Activated gamma-delta T cell treated with anti-CD3 and anti-CD28 coated beads, Interleukin-2, amount 50 U/mL, for 16 hours (primary cell): ENCODE measurements at regions not wholly inside any gene's neighbourhood (a gene's known extent, or its start where the extent isn't known, plus 50 kb on each side); places are given as distances from the start of the nearest gene placed in this dataset.

ENCODE experiments used
- DNase-seq: peaks from one replicate; pipeline ENCODE4 v3.0.0-alpha.2; 2020; ENCODE audit warnings: low read depth

DNA sequence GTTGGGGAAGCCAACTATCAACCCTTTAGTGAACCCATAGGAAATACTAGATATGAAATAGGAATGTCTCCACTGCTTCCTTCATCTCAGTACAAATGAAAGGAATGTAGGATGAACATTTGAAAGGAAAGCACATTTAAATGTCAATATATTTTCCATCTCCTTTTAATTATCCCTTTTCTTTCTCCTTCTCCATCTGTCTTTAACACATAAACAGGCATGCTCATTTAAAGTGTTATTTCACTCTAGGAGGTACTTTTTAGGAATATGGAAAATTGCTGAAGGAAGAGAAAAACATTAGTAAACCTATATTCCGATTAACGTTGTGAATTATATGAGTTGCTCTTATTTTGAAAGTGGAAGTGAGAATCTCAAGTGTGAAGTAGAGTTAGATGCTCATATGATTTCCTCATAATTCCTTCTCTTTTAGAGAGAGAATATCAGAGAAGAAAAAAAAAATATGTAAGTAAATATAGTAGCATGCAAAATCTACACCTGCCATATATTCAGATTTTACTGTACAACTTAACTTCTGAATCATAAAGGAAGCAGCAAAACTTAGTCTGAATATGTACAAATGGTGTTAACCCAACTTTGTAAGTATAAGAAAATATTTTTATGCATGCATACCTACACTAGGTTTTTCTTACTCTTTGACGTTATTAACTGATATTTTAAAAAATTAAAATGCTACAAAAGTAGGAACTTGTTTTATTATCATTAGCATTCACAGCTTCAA lies 406.9 kb upstream of the B3GALT2 start:
- no peak for DNase-seq

DNA sequence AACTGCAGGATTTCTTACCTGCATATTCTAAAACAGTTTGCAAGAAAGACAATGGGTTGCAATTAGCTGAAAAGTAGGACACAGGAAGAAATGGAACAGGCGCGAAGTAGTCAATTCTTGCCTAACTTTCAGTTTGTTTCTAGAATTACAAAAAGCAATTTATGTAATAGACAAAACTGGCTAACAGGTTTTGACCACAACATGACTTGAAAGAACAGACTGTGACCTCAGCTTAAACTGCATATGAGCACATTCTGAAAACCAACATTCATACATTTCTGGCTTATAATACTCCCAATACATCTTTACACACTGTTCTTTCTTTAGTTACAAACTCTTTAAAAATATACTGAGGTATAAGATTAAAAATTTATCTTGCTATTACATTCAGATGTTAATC lies 405.9 kb upstream of the B3GALT2 start:
- no peak for DNase-seq

DNA sequence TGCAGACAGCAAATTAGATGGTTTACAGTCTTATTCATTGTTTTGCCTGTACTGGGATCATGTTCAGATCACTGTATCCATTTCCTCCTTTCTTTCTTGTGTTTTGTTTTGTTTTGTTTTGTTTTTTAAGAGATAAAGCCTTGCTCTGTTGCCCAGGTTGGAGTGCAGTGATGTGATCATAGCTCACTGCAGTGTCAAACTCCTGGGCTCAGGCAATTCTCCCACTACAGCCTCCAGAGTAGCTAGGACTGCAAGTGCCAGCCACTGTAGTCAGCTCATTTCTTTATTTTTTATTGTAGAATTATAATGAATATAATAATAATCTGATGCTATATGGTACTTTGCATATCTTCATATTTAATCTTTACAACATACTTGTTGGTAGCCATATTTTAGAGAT lies 403.7 kb upstream of the B3GALT2 start:
- no peak for DNase-seq

DNA sequence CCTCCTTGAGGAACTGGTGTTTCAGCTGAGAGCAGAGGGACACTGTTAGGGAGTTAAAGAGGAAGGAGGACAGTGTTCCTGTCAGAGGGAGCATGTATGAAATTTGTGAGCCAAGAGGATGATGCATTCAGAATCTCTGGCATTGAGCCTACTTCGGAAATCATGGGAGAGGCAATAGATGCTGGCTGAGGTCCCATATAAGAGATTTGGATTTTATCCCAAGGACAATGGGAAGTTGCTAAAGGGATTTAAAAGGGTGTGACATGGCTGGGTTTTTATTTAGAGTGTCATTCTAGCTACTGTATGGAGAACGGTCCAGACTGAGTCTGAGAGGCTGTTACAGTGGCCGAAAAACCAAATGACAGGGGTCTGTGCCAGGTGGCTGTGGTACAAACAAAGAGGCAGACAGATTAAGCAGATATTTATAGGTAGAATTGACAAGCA lies 403.2 kb upstream of the B3GALT2 start:
- no peak for DNase-seq

DNA sequence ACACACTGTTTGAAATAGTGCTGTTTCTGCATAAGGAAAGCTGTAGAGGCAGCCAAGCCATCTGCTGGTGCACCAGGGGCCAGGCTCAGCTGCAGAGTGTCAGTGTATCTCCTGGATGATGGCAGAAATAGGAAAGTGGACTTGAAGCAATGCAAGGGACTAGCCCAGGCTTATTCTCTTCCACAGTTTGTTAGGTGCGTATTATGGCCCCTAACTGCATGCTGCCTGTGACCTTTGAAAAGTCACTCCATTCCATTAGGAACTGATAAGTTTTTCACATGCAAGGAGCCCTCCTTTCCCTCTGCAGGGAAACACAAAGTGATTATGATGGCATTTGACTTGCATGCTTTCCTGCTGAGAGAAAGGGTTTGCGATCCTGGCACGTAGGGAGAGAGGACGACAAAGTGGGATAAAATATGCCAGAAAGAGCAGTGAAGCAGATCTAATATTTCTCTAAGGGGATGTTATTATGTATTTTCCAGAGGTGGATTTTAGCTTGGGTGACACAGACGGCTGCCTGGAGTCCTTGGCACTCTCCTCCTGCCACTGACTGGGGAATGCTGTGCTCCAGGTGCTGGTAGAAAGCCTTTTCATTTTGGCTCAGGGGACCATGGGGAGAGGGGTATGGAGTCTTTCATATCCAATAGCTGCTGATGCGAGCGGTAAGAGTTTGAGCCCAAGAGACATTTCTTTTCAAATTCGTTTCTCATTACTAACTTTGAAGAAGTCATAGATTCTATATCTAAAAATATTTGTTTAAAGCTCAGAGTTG lies 402.1 kb upstream of the B3GALT2 start:
- DNase-seq, result no peak

DNA sequence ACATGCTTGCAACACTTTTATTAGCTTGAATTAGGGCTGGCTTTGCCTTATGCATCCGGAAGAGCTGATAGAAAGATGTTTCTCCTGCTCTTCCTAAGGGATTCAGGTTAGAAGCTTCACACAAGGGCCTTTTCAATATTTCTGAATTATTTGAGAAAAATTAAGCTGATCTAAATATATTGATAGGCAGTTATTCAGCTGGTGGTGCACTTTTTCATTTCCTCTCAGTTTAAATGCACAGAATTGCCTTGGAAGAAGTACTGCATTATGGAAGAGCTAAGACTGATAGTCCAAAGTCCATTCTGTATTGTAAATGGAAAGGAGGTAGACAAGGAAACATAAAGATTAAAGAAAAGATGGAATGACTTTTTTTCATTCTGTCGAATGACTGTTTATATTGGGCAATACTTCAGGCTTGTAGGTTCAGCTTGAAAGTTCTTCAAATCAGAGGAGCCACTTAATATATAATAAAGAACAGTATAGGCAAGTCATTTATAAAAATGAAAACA lies 398.4 kb upstream of the B3GALT2 start:
- DNase-seq, result no peak

DNA sequence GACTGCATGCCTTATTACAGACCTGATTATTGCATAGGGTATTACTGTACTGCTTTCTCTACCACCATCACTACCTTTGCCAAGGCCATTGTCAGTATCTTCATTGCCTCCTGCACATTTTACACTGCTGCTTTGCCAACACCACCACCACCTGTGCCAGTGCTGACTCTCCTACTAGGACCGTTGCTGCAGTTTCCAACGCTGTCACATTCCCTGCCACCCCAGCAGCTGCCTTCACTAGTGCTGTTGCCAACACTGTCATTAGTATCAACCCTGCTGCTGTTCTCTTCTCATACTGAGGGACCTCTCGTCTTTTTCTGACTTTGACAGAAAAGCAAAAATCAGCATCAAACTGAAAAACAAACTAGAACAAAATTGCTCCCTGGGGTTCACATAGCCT lies 394.9 kb upstream of the B3GALT2 start:
- DNase-seq, result no peak

DNA sequence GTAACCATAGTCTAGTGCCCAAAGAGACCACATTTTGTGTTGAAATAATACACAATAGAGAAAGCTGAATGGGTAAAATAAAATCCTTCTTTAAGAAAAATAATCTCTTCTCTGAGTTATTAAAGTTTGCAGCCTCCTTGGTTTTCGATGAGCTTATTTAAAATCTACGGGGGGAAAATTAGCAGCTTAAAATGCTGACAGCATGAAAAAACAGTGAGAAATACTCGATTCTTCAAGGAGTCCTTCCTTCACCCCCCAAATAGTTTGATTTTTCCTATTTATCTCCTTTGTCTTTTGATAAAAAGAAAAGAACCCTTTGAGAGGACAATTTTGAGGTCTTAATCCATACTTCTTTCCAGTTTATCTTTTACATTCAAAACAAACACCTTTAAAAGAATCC lies 394.0 kb upstream of the B3GALT2 start:
- DNase-seq, result no peak

DNA sequence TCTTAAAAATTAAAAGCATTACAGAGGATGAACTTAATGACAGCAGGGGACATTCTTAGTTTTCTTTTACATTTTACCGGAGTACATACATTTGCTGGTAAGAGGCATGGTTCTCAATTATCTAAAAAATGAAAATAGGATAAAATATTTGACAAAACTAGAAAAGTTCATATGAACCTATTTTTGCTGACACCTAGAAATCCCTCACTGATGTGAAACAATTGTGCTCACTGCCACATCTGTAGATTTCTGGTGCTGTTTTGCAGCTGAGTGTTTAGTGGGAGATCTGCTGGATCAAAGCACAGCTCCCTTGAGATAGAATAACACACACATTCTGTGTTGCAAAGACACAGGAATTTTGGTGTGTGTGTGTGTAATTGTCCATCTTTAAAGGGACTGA lies 392.9 kb upstream of the B3GALT2 start:
- no peak for DNase-seq

DNA sequence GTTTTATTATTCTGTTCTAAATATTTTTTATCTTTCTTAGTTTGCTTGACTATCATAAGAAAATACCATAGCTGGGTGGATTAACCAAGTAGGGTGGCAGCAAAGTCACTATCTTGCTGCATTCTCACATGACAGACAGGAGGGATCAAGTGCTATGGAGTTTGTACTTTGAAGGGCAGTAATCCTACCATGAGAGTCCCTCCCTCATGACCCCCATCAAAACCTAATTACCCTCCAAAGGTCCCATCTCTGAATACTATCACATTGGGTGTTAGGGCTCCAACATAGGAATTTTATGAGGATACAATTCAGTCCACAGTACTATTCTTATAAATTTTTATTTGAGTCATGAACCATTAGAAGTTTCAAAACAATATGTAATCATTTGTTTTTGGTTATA lies 388.5 kb upstream of the B3GALT2 start:
- no peak for DNase-seq

DNA sequence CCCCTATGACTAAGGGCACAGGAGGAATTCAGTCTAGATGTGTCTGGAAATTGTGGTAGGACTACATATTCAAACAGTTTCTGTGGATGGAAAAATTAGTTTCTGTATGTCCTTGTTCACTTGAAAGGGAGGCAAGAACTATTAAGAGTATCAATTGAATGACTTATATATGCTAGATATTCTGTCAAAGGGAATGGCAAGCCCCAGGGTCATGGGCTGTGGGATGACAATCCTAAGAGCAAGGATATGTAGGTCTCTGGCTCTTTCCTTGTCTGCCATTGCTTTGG lies 383.5 kb upstream of the B3GALT2 start:
- DNase-seq, result no peak

DNA sequence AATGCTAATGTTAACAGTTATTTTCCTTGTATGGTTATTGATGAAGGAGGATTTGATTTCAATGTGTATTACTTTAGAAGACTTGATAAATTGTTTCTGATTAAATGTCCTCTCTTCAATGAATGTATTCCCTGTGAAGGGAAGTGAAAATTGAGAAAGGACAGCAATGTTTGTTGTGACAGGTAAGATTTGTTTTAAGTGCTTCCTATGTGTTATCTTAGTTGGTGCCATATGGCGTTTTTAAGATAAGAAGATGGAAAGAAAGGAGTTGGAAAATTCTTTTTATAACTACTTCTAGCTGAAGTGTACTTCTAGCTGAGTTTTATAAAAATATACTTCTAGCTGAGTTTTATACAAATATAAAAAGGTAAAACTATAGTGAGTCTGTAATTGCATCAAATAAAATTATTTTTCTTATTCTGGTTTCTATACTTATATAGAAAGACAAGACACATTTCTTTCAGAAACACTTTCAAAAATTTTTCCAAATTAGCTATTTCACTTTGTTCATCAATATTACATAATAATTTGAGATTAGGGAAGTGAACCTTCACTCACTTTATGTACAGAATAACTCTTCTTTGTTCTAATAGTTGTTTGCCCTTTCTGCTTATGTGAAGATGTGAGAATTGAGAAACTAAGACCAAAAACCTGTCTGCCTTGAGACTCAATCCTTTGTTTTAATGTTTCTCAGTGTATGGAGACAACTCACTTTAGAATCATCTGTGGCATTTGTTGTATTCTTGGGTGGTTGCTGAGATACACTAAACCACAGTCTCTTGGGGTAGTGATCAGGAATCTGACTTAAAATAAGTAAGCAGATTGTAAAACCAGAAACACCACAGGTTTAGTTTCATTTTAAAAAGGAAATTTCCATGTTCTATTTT lies 382.9 kb upstream of the B3GALT2 start:
- no peak for DNase-seq

DNA sequence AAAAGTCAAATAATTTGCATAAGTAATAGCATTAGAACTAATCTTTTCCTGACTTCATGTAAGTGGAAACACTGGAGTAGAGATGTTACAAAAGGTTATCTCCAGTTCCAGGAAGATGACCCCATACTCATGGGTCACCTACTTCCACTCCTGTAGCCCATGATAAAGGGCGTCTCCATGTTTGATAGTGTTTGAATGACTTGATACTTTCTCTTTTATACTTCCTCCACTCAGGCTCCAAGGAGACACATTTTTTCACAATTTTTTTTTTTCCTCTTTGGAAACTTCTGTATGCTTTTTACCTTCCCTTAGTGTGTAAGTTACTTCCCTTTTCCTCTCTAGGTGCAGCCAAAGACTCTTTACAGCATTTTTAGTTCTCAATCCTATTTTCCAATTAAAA lies 382.1 kb upstream of the B3GALT2 start:
- no peak for DNase-seq

DNA sequence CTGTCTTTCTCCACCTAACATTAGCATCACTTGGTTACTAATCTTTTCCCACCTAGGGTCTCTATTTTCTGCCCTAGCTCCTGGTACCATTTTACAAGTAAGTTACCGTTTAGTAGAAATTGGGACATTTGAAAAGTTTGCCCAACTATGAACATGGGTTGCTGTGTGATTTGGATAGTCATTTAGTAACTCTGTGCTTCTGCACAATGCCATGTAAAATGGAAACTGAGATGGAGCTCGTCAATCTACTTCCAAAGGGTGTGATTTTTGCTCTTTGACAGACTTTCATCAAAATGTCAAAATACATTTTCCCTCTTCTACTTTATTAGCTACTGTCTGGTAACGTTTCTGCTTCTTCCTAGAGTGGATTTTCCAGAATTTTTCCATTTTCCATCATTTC lies 381.5 kb upstream of the B3GALT2 start:
- no peak for DNase-seq

DNA sequence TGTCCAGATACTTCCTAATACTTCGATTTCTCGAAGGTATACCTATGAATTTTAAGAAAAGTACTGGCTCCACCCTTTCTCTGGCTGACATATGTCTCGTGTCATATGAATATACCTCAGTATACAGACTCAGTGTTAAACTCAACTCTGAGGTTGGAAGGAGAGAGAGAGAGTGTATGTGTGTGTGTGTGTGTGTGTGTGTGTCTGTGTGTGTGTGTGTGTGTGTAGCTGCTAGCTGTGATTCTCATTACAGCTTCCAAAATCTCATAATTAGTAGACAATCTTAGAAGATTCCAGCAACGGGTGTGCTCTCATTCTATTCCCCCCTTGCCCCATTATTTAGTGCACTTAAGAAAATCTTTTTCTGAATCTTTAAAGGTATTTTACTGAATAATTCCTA lies 380.3 kb upstream of the B3GALT2 start:
- no peak for DNase-seq

DNA sequence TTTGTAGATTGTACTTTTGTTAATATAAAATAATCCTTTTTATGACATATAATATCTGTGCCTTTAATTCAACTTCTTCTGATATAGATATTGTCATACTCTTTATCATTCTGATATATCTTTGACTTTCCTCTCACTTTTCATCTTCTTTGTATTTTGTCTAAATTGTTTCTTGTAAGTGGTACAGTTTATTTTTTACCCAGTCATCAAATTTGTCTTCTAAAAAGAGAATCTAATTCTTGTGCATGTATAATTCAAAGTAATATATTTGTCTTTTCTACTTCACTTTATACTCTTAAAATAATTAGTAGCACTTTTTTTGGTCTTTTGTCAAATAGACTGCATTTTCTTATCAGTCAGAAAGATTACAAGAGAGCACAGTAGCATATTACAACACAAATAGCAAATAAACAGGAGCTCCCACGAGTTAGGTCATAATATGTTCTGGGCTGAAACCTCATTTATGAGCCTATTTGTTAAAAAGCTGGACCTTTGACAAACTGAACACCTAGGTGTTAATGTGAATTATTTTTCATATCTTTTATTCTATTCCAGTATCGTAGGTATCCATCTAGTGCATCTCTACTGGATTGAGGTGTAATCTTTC lies 379.7 kb upstream of the B3GALT2 start:
- no peak for DNase-seq

DNA sequence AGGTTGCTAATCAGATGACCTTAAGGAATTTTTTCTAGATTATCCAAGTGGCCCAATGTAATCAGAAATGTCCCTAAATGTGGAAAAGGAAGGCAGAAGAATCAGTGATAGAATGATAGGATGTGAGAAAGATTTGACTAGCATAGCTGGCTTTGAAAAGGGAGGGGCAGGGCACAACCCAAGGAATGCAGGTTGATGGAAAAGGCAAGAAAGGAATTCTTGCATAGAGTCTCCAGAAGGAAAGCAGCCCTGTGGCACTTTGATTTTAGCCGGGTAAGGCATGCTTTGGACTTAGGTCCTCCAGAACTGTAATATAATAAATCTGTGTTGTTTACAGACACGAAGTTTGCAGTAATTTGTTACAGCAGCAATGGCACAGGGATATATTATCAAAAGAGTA lies 375.7 kb upstream of the B3GALT2 start:
- no peak for DNase-seq

DNA sequence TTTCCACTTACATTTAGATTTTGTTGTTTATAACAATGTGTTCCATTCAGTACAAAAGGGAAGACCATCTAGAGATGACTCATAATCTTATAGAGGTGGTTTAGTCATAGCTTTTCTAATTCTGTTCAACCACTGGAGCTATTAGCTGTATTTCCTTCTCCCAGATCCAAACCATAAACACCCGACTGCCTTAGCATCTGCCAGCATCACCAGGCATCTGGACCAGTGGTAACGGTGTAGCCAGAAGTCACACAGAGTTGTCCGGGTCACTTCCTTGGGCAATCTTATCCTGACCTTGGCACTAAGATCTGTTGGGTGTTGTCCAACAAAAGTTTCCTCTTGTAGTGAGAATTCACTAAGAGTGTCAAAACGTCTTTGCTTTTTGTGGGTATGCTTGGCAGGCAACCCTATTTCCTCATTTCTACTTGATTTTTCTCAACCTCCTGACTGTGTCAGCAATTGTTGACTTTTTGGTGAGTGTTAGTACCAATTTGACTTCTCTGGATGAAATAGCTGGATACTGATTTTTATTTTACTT lies 372.1 kb upstream of the B3GALT2 start:
- no peak for DNase-seq

DNA sequence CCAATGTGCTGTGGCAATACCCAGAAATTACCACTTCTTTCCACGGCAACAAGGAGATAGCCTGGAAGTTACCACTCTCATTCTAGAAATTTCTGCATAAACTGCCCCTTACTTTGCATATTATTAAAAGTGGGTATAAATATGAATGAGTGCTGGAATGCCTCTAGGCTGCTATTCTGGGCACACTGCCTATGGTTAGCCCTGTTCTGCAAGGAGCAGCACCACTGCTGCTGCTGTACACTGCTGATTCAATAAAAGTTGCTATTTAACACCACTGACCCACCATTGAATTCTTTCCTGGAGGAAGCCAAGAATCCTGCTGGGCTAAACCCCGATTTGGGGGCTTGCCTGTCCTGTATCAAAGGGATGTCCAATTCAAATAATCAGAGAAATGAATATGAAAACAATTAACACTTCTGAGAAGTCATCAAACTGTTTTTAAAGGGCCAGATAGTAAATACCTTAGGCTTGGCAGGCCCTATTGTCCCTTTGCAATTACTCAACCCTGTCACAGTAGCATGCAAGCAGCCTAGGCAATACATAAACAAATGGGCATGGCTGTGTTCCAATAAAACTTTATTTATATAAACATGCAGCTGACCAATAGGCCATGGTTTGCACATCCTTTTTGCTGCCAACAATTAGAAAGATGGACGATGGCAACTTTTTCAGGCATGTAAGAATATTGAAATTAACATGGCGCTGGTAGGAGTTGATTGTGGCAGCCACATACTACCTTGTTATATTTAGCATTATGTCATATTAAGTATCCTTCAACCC lies 369.4 kb upstream of the B3GALT2 start:
- no peak for DNase-seq

DNA sequence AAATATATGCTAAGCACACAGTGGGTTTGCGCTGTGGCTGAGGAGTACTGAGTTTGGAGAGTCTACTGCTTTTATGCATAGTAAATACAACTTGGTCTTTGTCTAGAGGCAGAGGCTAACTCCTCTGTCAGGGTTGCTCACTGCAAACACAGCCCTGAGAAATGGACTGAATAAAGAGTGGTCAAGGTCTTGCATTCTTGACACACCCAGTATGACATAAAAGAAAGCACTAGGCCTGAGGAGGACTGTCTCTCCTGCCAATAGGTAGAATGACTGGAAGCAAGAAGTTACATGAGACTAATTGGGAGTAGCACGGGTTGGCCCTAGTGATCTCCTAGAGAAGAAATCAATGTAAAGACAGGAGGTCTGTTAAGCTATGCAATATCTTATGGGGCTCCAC lies 367.2 kb upstream of the B3GALT2 start:
- DNase-seq, result no peak

DNA sequence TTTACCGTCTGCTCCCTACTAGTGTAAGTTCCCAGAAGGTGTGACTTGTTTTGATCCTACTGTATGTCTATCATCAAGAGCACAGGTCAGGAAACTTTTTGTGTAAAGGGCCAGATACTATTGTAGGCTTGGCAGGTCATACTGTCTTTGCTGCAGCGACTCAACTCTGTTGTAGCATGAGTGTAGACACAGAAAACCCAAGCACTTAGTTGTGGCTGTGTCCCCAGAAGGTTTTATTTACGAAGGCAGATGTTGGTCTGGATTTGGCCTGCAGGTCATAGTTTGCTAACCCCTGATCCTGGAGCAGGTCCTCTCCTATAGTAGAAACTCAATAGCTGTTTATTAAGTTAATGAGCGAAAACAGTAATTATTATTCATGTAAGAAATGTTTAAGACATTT lies 365.9 kb upstream of the B3GALT2 start:
- DNase-seq, result no peak
